Esophagus muscularis mucosa (tissue), 3 donors: ENCODE measurements at regions not wholly inside any gene's neighbourhood (a gene's known extent, or its start where the extent isn't known, plus 50 kb on each side); places are given as distances from the start of the nearest gene placed in this dataset.

ENCODE experiments used
- CTCF ChIP-seq, 3 experiments: fragments of 200-600 bp in 2 of 3; fragments of 450-650 bp in 1 of 3; sonication (generic) in 2 of 3; IDR thresholded peaks; one replicate each; pipeline ENCODE4 v1.5.1; 2017 to 2019; ENCODE audit warnings: antibody characterized with exemption in 3 of 3, mild to moderate bottlenecking in 2 of 3, moderate library complexity in 1 of 3
- POLR2A ChIP-seq: fragments of 450-650 bp; IDR thresholded peaks from one replicate; pipeline ENCODE4 v1.6.1; 2017; ENCODE audit warnings: antibody characterized with exemption, moderate library complexity, mild to moderate bottlenecking, low read depth
- POLR2AphosphoS5 ChIP-seq, 2 donors: sonication (generic); formaldehyde crosslinking; IDR thresholded peaks; one replicate each; pipeline ENCODE4 v1.6.1; 2017; ENCODE audit warnings: antibody characterized with exemption in 2 of 2

DNA sequence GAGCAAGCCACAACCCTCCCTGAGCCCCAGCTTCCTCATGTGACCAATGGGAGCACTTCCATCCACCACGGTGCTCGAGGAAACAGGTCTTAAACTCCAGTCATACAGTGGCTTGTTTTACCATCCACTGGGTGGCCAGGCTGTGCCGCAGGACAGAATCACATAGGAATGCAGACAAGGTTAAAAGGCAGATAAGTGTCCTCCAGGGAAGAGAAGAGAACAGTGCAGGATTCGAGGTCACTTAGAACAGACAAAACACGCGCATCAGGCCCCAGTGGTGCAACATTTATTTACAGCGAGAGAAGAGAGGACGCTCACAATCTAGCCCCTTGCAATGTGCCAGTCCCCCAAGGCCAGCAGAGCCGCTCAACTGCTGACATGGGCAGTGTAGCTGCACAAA is 92.8 kb downstream of the TMEM130 start:
- no peak for TF ChIP-seq POLR2A
- TF ChIP-seq CTCF (IDR thresholded peaks at IDR 0.05), result no peak
- TF ChIP-seq POLR2AphosphoS5 (IDR thresholded peaks at IDR 0.05), result no peak
